ENCODE measurements at regions not wholly inside any gene's neighbourhood (a gene's known extent, or its start where the extent isn't known, plus 50 kb on each side); places are given as distances from the start of the nearest gene placed in this dataset.
"Not testable (repeated sequence)": the region's sequence is repeated elsewhere in the genome, so short reads cannot be mapped to it uniquely, and the experiment has no call there.

- DNase-seq = no peak
Measured at GRCh38 chr5:169531631-169532030, 51.9 kb upstream of the SPDL1 start.

DNA sequence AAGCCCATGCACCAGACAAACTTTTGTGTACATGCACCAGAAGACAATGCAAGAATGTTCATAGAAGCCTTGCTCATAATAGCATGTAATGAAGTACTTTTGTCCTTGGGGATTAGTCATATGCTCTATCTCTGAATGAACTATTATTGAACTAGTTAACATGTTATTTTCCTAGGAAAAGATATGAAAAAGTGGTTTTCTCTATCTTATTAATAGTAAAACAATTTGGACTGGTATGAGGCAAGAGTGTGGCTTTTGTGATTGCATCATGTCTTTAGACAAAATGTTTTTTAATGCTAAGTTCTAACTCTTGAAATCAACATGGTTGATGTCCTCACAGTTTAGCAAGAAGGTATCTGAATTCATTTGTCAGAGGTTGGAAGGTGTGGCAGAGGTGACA, 55.7 kb upstream of the SPDL1 start:
- no peak for DNase-seq

DNA sequence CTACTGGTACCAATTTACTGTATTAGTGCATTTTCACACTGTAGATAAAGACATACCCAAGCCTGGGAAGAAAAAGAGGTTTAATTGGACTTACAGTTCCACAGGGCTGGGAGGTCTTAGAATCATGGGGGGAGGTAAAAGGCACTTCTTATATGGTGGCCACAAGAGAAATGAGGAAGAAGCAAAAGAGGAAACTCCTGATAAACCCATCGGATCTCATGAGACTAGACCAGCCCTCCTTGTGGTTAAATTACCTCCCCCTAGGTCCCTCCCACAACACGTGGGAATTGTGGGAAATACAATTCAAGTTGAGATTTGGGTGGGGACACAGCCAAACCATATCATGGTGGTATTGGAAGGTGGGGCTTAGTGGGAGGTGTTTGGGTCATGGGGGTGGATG, 56.5 kb upstream of the SPDL1 start:
- DNase-seq = no peak

DNA sequence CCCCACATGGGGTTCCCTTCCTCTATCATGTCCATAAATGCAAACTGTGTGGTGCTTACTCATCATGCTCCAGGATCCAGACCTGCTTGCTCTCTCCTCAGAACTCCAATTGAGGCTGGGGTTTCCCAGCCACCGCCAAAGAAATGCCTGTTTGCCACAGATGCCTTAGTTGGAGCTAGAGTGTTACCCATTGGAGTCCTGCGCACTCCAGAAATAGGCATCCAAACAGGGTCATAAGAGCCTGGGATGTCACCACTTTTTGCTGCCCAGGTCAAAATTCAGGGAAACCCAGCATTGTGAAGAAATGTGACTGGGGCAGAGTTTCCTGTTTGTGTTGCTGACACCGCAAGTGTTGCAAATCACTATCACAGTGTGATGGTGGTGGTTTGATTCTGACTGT, 60.7 kb upstream of the SPDL1 start:
- DNase-seq = no peak

DNA sequence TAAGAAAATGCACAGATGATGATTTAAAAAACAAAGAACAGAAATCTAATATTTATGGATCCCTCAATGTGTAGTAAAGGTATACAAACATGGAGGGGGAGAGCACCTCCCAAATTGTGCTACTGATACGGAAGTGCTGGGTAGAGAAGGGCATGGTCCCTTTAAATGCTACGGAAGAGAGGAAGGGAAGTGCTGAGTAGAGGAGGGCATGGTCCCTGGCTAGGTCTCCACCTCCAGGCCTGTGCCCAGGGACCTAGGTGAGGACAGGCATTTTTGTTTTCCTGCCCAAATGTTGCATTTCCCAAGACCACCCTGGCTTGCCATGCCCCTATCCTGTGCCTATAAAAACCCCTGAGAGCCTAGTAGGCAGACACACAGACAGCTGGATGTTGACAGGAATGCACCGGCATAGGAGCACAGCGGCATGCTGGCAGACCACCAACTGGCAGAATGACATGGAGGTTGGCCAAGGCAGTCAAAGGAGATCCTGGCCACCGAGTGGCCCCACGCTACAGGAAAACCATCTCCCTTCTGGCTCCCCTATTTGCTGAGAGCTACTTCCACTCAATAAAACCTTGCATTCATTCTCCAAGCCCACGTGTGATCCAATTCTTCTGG, 62.1 kb upstream of the SPDL1 start:
- no peak for DNase-seq

GRCh38 chr5:169519358-169519757, 64.2 kb upstream of the SPDL1 start:
- DNase-seq = no peak

GRCh38 chr5:169518779-169519178, 64.8 kb upstream of the SPDL1 start:
- not testable (repeated sequence) for DNase-seq

DNA sequence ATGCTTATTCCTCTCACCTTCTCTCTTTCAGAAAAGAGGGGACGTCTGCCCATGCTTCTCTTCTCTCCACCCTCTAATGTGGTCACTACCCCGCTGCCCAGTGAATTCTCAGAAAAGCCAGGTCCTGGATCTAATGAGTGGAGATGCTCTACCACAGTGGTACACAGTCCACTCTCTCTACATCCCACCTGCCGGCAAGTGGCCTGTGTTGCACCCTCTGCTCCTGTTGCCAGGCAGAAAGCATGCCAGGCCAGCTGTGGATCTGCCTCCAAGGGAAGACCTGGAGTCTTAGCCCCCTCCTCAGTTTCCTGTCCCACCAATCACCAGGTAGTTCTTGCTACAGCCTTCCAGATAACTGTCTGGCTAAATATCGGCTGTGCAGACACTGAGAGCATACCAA, 71.2 kb upstream of the SPDL1 start:
- DNase-seq = no peak

GRCh38 chr5:169511708-169512107, 71.9 kb upstream of the SPDL1 start:
- DNase-seq = no peak

- DNase-seq = no peak
Measured at GRCh38 chr5:169507051-169507450, 76.5 kb upstream of the SPDL1 start.

GRCh38 chr5:169503886-169504285, 79.7 kb upstream of the SPDL1 start:
- no peak for DNase-seq

- DNase-seq = no peak
Measured at GRCh38 chr5:169499990-169500505, 83.5 kb upstream of the SPDL1 start.

GRCh38 chr5:169496878-169497277, 86.7 kb upstream of the SPDL1 start:
- no peak for DNase-seq

DNA sequence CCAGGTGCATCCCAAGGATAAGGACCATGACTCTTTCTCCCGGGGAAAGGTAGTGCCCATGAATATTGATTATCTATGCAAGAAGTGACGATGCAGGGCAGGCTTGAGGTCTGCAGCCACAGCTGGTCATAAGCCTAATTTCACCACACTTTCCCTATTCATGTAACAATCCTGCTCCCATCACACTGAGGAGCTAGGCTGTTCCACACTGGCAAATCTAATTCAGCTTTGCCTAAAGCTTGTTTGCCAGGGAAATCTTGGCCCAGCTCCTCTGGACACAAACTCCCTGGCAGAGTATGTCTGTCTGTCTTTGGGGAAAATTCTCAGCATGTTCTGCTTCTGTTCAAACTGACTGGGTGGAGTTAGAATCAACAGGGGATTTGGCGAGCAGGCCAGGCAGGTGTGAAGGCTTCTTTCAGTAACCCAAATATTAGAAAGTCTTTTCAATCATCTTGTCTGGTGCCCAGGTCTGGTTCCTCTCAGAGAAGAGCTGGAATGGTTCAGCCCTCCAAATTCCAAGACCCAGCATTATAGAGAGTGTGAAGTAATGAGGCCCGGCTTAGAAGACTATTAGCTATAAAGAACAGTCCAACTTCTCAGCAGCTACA, 88.5 kb upstream of the SPDL1 start:
- DNase-seq = no peak

- no peak for DNase-seq
Measured at GRCh38 chr5:169494383-169494935, 89.1 kb upstream of the SPDL1 start.

- DNase-seq = no peak
Measured at GRCh38 chr5:169474226-169474625, 109.3 kb upstream of the SPDL1 start.

DNA sequence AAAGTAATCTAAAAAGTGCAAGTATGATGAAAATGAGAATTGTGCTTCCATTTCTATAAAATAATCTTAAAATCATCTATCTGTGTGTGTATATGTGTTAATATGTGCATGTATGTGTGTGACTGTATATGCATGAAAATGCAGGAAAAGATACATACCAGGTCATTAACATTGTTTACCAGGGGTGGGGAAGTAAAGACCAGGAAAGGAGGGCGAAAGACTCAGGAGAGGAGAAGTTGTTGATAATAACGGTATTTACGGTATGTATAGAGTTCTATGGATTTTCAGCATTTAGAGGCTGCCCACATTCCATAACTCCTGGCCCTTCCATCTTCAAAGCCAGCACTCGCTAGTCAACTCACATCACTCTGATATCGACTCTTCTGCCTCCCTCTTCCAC, 111.0 kb upstream of the SPDL1 start:
- no peak for DNase-seq

DNA sequence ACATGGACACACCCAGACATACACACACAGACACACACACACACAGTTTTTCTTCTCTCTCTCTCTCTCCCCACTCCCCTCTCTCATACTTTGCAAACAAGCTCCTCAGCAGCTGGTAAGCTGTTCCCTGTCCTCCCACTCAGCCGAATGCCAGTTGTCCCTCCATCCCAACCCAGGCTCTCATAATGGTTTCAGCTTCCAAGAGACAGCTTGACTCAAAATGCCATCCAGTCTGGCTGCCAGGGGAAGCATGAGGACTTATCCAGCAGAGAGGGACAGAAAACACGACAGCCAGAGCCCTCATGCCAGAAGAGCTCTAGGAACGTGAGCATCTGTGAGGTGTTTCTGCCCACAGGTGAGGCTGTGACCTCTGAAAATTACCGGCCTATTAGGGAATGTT, 112.6 kb upstream of the SPDL1 start:
- DNase-seq = no peak

- no peak for DNase-seq
Measured at GRCh38 chr5:169467041-169467771, 116.4 kb upstream of the SPDL1 start.

- DNase-seq = no peak
Measured at GRCh38 chr5:169460896-169461295, 122.7 kb upstream of the SPDL1 start.

- no peak for DNase-seq
Measured at GRCh38 chr5:169460123-169460522, 123.5 kb upstream of the SPDL1 start.

DNA sequence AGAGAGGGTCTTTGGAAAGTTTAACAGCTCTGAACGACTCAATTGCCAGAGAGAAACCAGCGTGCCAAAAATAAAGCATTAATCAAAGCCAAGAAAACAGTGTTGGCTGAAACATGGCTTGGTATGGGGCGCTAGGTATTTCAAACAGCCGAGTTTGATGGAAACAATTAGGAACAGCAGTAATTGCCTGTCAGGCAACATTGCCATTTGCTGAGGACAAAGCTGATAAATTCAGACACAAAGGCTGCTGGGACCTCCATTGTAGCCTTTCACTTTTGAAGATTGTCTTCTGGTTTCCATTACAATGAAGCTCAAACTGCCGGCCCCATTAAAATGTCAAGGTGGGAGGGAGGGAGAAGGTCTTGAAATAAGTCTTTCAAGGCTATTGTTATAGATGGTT, 125.4 kb upstream of the SPDL1 start:
- no peak for DNase-seq

DNA sequence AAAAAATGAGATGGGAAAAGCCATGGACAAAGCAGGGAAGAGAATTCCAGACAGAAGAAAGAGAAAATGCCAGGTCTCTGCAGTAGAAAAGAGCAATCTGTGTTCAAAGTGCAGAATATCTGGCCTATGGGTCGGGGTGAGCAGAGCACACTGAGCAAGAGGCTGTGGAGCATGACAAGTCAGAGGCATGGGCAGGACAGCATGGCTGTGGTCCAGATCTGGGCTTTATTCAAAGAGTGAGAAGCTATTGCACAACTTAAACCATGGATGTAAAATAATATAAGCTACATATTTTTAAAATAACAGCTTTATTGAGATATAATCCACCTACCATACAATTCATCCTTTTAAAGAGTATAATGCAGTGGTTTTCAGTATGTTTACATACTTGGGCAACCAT, 133.1 kb upstream of the SPDL1 start:
- DNase-seq = no peak

DNA sequence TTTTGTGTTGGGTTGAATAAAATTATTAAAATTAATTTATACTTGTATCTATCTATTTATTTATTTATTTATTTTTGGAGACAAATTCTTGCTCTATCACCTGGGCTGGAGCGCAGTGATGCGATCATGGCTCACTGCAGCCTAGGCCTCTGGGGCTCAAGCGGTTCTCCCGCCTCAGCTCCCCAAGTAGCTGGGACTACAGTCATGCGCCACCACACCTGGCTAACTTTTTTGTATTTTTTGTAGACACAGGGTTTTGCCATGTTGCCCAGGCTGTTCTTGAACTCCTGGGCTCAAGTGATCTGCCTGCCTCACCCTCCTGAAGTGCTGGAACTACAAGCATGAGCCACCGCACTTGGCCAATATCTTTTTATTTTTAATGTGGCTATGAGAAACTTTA, 134.7 kb upstream of the SPDL1 start:
- no peak for DNase-seq

All from activated CD4-positive, alpha-beta T cell treated with anti-CD3 and anti-CD28 coated beads, Interleukin-2, amount 50 U/mL, for 1 hour (primary cell).